ENCODE measurements at regions not wholly inside any gene's neighbourhood (a gene's known extent, or its start where the extent isn't known, plus 50 kb on each side); places are given as distances from the start of the nearest gene placed in this dataset.
"Not testable (repeated sequence)": the region's sequence is repeated elsewhere in the genome, so short reads cannot be mapped to it uniquely, and the experiment has no call there.

GRCh38 chr11:22536071-22536470 is 89.6 kb downstream of the FANCF start:
- no peak overlapping the region for H3K9ac ChIP-seq
- H3K36me3 ChIP-seq (ENCODE audit: insufficient read depth): no peaks in the 10 kb centered on the region
- H3K4me2 ChIP-seq: no peak overlapping the region
- no peak overlapping the region for H2AFZ ChIP-seq (ENCODE audit: low read depth)
- no peak overlapping the region for H3K4me3 ChIP-seq (IDR thresholded peaks at IDR 0.05; ENCODE audit: insufficient read depth, low read depth, low read length)
- no peaks in the 10 kb centered on the region for H3K79me2 ChIP-seq (ENCODE audit: insufficient read depth, low read depth)
- TF ChIP-seq CTCF (conservative IDR thresholded peaks at IDR 0.05; ENCODE audit: low read depth, low read length): no peak
- H3K4me1 ChIP-seq (ENCODE audit: low read depth, poor library complexity, severe bottlenecking): no peaks in the 10 kb centered on the region
- H4K20me1 ChIP-seq (ENCODE audit: insufficient read depth): no peaks in the 10 kb centered on the region
- H3K27me3 ChIP-seq (ENCODE audit: insufficient read depth, low read depth): no peaks in the 10 kb centered on the region
- no peak overlapping the region for H3K27ac ChIP-seq

GRCh38 chr11:22528612-22529429 is 96.8 kb downstream of the FANCF start:
- not testable (repeated sequence) for H3K4me3 ChIP-seq (IDR thresholded peaks at IDR 0.05; ENCODE audit: insufficient read depth, low read depth, low read length); H3K36me3 ChIP-seq (ENCODE audit: insufficient read depth); H3K9ac ChIP-seq; H3K27me3 ChIP-seq (ENCODE audit: insufficient read depth, low read depth); H3K79me2 ChIP-seq (ENCODE audit: insufficient read depth, low read depth); H4K20me1 ChIP-seq (ENCODE audit: insufficient read depth); H3K27ac ChIP-seq; H3K4me1 ChIP-seq (ENCODE audit: low read depth, poor library complexity, severe bottlenecking); H2AFZ ChIP-seq (ENCODE audit: low read depth); H3K4me2 ChIP-seq

GRCh38 chr11:22522225-22522624 is 103.4 kb downstream of the FANCF start:
- Histone ChIP-seq H3K79me2 (ENCODE audit: insufficient read depth, low read depth) (no peaks in the 10 kb centered on the region), H3K4me3 (IDR thresholded peaks at IDR 0.05; ENCODE audit: insufficient read depth, low read depth, low read length) (no peak overlapping the region), H3K27me3 (ENCODE audit: insufficient read depth, low read depth) (no peaks in the 10 kb centered on the region), H4K20me1 (ENCODE audit: insufficient read depth) (no peaks in the 10 kb centered on the region), H3K4me1 (ENCODE audit: low read depth, poor library complexity, severe bottlenecking) (no peaks in the 10 kb centered on the region), H3K9ac (no peak overlapping the region), H2AFZ (ENCODE audit: low read depth) (no peak overlapping the region), H3K4me2 (no peak overlapping the region), H3K36me3 (ENCODE audit: insufficient read depth) (no peaks in the 10 kb centered on the region), H3K27ac (no peak overlapping the region)
- no peak for TF ChIP-seq CTCF (conservative IDR thresholded peaks at IDR 0.05; ENCODE audit: low read depth, low read length)

GRCh38 chr11:22521226-22521625 is 104.4 kb downstream of the FANCF start:
- H2AFZ ChIP-seq (ENCODE audit: low read depth): no peak overlapping the region
- no peak for TF ChIP-seq CTCF (conservative IDR thresholded peaks at IDR 0.05; ENCODE audit: low read depth, low read length)
- H3K36me3 ChIP-seq (ENCODE audit: insufficient read depth): no peaks in the 10 kb centered on the region

GRCh38 chr11:22520521-22520920 is 105.1 kb downstream of the FANCF start:
- Histone ChIP-seq H3K4me1 (ENCODE audit: low read depth, poor library complexity, severe bottlenecking) (no peaks in the 10 kb centered on the region), H2AFZ (ENCODE audit: low read depth) (no peak overlapping the region), H3K27me3 (ENCODE audit: insufficient read depth, low read depth) (no peaks in the 10 kb centered on the region), H3K4me3 (IDR thresholded peaks at IDR 0.05; ENCODE audit: insufficient read depth, low read depth, low read length) (no peak overlapping the region), H3K27ac (no peak overlapping the region), H3K36me3 (ENCODE audit: insufficient read depth) (no peaks in the 10 kb centered on the region), H3K4me2 (no peak overlapping the region), H4K20me1 (ENCODE audit: insufficient read depth) (no peaks in the 10 kb centered on the region), H3K9ac (no peak overlapping the region), H3K79me2 (ENCODE audit: insufficient read depth, low read depth) (no peaks in the 10 kb centered on the region)
- no peak for TF ChIP-seq CTCF (conservative IDR thresholded peaks at IDR 0.05; ENCODE audit: low read depth, low read length)

More at GRCh38 chr11:22521226-22521625, 104.4 kb downstream of the FANCF start:
- Histone ChIP-seq H4K20me1 (ENCODE audit: insufficient read depth) (no peaks in the 10 kb centered on the region), H3K4me1 (ENCODE audit: low read depth, poor library complexity, severe bottlenecking) (no peaks in the 10 kb centered on the region), H3K4me3 (IDR thresholded peaks at IDR 0.05; ENCODE audit: insufficient read depth, low read depth, low read length) (no peak overlapping the region), H3K27ac (no peak overlapping the region), H3K79me2 (ENCODE audit: insufficient read depth, low read depth) (no peaks in the 10 kb centered on the region), H3K4me2 (no peak overlapping the region), H3K9ac (no peak overlapping the region), H3K27me3 (ENCODE audit: insufficient read depth, low read depth) (no peaks in the 10 kb centered on the region)

GRCh38 chr11:22518344-22518743 is 107.3 kb downstream of the FANCF start:
- H4K20me1 ChIP-seq (ENCODE audit: insufficient read depth); H3K36me3 ChIP-seq (ENCODE audit: insufficient read depth); H3K27ac ChIP-seq; H3K79me2 ChIP-seq (ENCODE audit: insufficient read depth, low read depth); H3K9ac ChIP-seq; H3K4me3 ChIP-seq (IDR thresholded peaks at IDR 0.05; ENCODE audit: insufficient read depth, low read depth, low read length); H3K4me1 ChIP-seq (ENCODE audit: low read depth, poor library complexity, severe bottlenecking); H3K27me3 ChIP-seq (ENCODE audit: insufficient read depth, low read depth); H3K4me2 ChIP-seq; H2AFZ ChIP-seq (ENCODE audit: low read depth): not testable (repeated sequence)
